GM21529 (cell line): ENCODE measurements at regions not wholly inside any gene's neighbourhood (a gene's known extent, or its start where the extent isn't known, plus 50 kb on each side); places are given as distances from the start of the nearest gene placed in this dataset.
"Not testable (repeated sequence)": the region's sequence is repeated elsewhere in the genome, so short reads cannot be mapped to it uniquely, and the experiment has no call there.

ENCODE experiments used
- ATAC-seq: cut with Tn5 transposase; IDR thresholded peaks from one replicate; pipeline ENCODE4 v1.9.1; 2021; ENCODE audit not compliant: unreplicated experiment

GRCh38 chr7:92976931-92977330 lies 140.6 kb upstream of the CDK6 start:
- ATAC-seq = no peak

GRCh38 chr7:92973974-92974373 lies 137.6 kb upstream of the CDK6 start:
- no peak for ATAC-seq

GRCh38 chr7:92973293-92973731 lies 136.9 kb upstream of the CDK6 start:
- ATAC-seq = no peak

- ATAC-seq = no peak
Measured at GRCh38 chr7:92972441-92972840, 136.1 kb upstream of the CDK6 start.

GRCh38 chr7:92969061-92969460 lies 132.7 kb upstream of the CDK6 start:
- no peak for ATAC-seq

GRCh38 chr7:92968502-92968901 lies 132.1 kb upstream of the CDK6 start:
- ATAC-seq = peak; percentile 58

- ATAC-seq = no peak
Measured at GRCh38 chr7:92967238-92967637, 130.9 kb upstream of the CDK6 start.

- no peak for ATAC-seq
Measured at GRCh38 chr7:92964141-92964540, 127.8 kb upstream of the CDK6 start.

GRCh38 chr7:92963566-92963965 lies 127.2 kb upstream of the CDK6 start:
- no peak for ATAC-seq

GRCh38 chr7:92961961-92962360 lies 125.6 kb upstream of the CDK6 start:
- ATAC-seq = no peak

- no peak for ATAC-seq
Measured at GRCh38 chr7:92956575-92956974, 120.2 kb upstream of the CDK6 start.

- ATAC-seq = no peak
Measured at GRCh38 chr7:92955081-92955480, 118.7 kb upstream of the CDK6 start.

GRCh38 chr7:92953657-92954056 lies 117.3 kb upstream of the CDK6 start:
- no peak for ATAC-seq

GRCh38 chr7:92949748-92950147 lies 113.4 kb upstream of the CDK6 start:
- ATAC-seq = no peak

GRCh38 chr7:92945840-92946239 lies 109.5 kb upstream of the CDK6 start:
- no peak for ATAC-seq

- no peak for ATAC-seq
Measured at GRCh38 chr7:92944633-92945032, 108.3 kb upstream of the CDK6 start.

GRCh38 chr7:92942706-92943105 lies 106.3 kb upstream of the CDK6 start:
- ATAC-seq = not testable (repeated sequence)

- ATAC-seq = no peak
Measured at GRCh38 chr7:92939666-92940360, 103.4 kb upstream of the CDK6 start.

- no peak for ATAC-seq
Measured at GRCh38 chr7:92934096-92934495, 97.7 kb upstream of the CDK6 start.

- no peak for ATAC-seq
Measured at GRCh38 chr7:92932450-92932849, 96.1 kb upstream of the CDK6 start.

- no peak for ATAC-seq
Measured at GRCh38 chr7:92930404-92930803, 94.0 kb upstream of the CDK6 start.

- no peak for ATAC-seq
Measured at GRCh38 chr7:92926697-92927044, 90.3 kb upstream of the CDK6 start.
